ENCODE measurements at regions not wholly inside any gene's neighbourhood (a gene's known extent, or its start where the extent isn't known, plus 50 kb on each side); places are given as distances from the start of the nearest gene placed in this dataset.

DNA sequence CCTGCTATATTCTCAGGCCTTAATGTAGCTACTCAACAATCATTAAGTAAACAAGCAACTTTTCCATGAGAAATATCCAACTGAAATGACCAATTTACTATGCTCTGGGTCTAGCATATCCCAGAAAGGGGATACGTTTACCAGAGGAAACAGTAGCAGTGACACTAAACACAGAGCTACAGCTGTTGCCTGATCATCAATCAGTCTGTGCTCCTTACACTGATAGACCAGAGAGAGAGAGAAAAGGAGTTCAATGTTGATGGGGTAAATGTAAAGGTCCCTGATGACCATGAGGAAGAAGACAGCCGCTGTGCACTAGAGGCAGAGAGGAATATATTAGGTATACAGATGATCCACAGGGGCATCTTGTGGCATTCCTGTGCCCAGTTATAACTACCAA lies 397.2 kb upstream of the USP15 start:
- ChIA-PET CTCF (no interaction called here), POLR2A (no interaction called here), RAD21 (ENCODE audit: low non-redundant PET in 1 of 2, low total read pairs in 2 of 2, uncharacterized antibody in 2 of 2, unreplicated experiment in 2 of 2) (no interaction called here)
- H3K9ac ChIP-seq (ENCODE audit: low read length): no peak overlapping the region
- no peak overlapping the region for H3K4me3 ChIP-seq (replicated peaks in 1 of 2; ENCODE audit: low read depth in 1 of 2, low read length in 2 of 2)
- H3K27me3 ChIP-seq (ENCODE audit: insufficient read depth, low read length): no peaks in the 10 kb centered on the region
- H3K27ac ChIP-seq (ENCODE audit: low read depth, low read length): no peak overlapping the region
- ATAC-seq (no peak), DNase-seq (ENCODE audit: low read depth, low spot score) (no peak)
- no peak overlapping the region for H2AFZ ChIP-seq (ENCODE audit: low read depth, low read length, poor library complexity, severe bottlenecking)
- H3K9me3 ChIP-seq (ENCODE audit: control insufficient read depth in 1 of 2, insufficient read depth in 1 of 2, low read depth in 1 of 2, low read length in 2 of 2): no peaks in the 10 kb centered on the region
- H3K4me1 ChIP-seq (ENCODE audit: control insufficient read depth in 1 of 2, insufficient read depth in 2 of 2, low read length in 2 of 2): peaks cover 0 to 3% of the 10 kb centered on the region in 2 experiments; a peak in 1 of 4 replicates
- intact Hi-C loops (cut with micrococcal nuclease): no loop called here
- H4K20me1 ChIP-seq (ENCODE audit: insufficient read depth): no peaks in the 10 kb centered on the region
- no peaks in the 10 kb centered on the region for H3K79me2 ChIP-seq (ENCODE audit: insufficient read depth, low read length)
- BruUV-seq (replicated peaks): no TSS peak
- TF ChIP-seq SIN3A (IDR thresholded peaks at IDR 0.05; ENCODE audit: low read depth) (no peak), CEBPB (IDR thresholded peaks at IDR 0.05; ENCODE audit: low read depth) (no peak), POLR2AphosphoS5 (IDR thresholded peaks at IDR 0.05; ENCODE audit: low read depth, low read length) (no peak), YY1 (IDR thresholded peaks at IDR 0.05; ENCODE audit: extremely low read depth, insufficient replicate concordance, low read depth, low read length) (no peak), EGR1 (IDR thresholded peaks at IDR 0.05; ENCODE audit: low read depth) (no peak), TCF7L2 (IDR thresholded peaks at IDR 0.05; ENCODE audit: borderline replicate concordance, extremely low read depth, insufficient read depth, insufficient read length) (no peak), FOSL1 (IDR thresholded peaks at IDR 0.05; ENCODE audit: low read depth) (no peak), SRF (IDR thresholded peaks at IDR 0.05; ENCODE audit: low read depth) (no peak), POLR2A (IDR thresholded peaks at IDR 0.05; ENCODE audit: borderline replicate concordance, extremely low read depth, insufficient read depth, insufficient read length) (no peak), ELF1 (IDR thresholded peaks at IDR 0.05; ENCODE audit: borderline replicate concordance, low read depth) (no peak), JUND (IDR thresholded peaks at IDR 0.05) (no peak), ZNF274 (IDR thresholded peaks at IDR 0.05; ENCODE audit: low read depth, low read length) (no peak), SP1 (IDR thresholded peaks at IDR 0.05; ENCODE audit: low read depth) (no peak), CBX3 (IDR thresholded peaks at IDR 0.05; ENCODE audit: low read depth) (no peak), EZH2 (IDR thresholded peaks at IDR 0.05) (no peak)
- TF ChIP-seq, protein P1, sequence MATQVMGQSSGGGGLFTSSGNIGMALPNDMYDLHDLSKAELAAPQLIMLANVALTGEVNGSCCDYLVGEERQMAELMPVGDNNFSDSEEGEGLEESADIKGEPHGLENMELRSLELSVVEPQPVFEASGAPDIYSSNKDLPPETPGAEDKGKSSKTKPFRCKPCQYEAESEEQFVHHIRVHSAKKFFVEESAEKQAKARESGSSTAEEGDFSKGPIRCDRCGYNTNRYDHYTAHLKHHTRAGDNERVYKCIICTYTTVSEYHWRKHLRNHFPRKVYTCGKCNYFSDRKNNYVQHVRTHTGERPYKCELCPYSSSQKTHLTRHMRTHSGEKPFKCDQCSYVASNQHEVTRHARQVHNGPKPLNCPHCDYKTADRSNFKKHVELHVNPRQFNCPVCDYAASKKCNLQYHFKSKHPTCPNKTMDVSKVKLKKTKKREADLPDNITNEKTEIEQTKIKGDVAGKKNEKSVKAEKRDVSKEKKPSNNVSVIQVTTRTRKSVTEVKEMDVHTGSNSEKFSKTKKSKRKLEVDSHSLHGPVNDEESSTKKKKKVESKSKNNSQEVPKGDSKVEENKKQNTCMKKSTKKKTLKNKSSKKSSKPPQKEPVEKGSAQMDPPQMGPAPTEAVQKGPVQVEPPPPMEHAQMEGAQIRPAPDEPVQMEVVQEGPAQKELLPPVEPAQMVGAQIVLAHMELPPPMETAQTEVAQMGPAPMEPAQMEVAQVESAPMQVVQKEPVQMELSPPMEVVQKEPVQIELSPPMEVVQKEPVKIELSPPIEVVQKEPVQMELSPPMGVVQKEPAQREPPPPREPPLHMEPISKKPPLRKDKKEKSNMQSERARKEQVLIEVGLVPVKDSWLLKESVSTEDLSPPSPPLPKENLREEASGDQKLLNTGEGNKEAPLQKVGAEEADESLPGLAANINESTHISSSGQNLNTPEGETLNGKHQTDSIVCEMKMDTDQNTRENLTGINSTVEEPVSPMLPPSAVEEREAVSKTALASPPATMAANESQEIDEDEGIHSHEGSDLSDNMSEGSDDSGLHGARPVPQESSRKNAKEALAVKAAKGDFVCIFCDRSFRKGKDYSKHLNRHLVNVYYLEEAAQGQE (IDR thresholded peaks at IDR 0.05; ENCODE audit: low read depth): no peak
- TF ChIP-seq, protein P2, sequence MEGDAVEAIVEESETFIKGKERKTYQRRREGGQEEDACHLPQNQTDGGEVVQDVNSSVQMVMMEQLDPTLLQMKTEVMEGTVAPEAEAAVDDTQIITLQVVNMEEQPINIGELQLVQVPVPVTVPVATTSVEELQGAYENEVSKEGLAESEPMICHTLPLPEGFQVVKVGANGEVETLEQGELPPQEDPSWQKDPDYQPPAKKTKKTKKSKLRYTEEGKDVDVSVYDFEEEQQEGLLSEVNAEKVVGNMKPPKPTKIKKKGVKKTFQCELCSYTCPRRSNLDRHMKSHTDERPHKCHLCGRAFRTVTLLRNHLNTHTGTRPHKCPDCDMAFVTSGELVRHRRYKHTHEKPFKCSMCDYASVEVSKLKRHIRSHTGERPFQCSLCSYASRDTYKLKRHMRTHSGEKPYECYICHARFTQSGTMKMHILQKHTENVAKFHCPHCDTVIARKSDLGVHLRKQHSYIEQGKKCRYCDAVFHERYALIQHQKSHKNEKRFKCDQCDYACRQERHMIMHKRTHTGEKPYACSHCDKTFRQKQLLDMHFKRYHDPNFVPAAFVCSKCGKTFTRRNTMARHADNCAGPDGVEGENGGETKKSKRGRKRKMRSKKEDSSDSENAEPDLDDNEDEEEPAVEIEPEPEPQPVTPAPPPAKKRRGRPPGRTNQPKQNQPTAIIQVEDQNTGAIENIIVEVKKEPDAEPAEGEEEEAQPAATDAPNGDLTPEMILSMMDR (IDR thresholded peaks at IDR 0.05 in 2 of 3, conservative IDR thresholded peaks at IDR 0.05 in 1 of 3; ENCODE audit: borderline replicate concordance in 1 of 3, insufficient read depth in 1 of 3, low read depth in 2 of 3, low read length in 2 of 3): no peak
- TF ChIP-seq, protein P3, sequence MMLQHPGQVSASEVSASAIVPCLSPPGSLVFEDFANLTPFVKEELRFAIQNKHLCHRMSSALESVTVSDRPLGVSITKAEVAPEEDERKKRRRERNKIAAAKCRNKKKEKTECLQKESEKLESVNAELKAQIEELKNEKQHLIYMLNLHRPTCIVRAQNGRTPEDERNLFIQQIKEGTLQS (IDR thresholded peaks at IDR 0.05): no peak
- TF ChIP-seq, protein P4, sequence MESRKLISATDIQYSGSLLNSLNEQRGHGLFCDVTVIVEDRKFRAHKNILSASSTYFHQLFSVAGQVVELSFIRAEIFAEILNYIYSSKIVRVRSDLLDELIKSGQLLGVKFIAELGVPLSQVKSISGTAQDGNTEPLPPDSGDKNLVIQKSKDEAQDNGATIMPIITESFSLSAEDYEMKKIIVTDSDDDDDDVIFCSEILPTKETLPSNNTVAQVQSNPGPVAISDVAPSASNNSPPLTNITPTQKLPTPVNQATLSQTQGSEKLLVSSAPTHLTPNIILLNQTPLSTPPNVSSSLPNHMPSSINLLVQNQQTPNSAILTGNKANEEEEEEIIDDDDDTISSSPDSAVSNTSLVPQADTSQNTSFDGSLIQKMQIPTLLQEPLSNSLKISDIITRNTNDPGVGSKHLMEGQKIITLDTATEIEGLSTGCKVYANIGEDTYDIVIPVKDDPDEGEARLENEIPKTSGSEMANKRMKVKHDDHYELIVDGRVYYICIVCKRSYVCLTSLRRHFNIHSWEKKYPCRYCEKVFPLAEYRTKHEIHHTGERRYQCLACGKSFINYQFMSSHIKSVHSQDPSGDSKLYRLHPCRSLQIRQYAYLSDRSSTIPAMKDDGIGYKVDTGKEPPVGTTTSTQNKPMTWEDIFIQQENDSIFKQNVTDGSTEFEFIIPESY (IDR thresholded peaks at IDR 0.05; ENCODE audit: extremely low read depth, insufficient replicate concordance, low read length): no peak
- TF ChIP-seq, protein P5, sequence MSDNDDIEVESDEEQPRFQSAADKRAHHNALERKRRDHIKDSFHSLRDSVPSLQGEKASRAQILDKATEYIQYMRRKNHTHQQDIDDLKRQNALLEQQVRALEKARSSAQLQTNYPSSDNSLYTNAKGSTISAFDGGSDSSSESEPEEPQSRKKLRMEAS (IDR thresholded peaks at IDR 0.05): no peak
- no peaks in the 10 kb centered on the region for H3K36me3 ChIP-seq (ENCODE audit: control insufficient read depth in 1 of 2, insufficient read depth in 2 of 2, low read length in 2 of 2)
- H3K9me2 ChIP-seq (ENCODE audit: insufficient read depth): no peaks in the 10 kb centered on the region
- no peak overlapping the region for H3K4me2 ChIP-seq (ENCODE audit: low read length)
